ENCODE measurements at regions not wholly inside any gene's neighbourhood (a gene's known extent, or its start where the extent isn't known, plus 50 kb on each side); places are given as distances from the start of the nearest gene placed in this dataset.

DNA sequence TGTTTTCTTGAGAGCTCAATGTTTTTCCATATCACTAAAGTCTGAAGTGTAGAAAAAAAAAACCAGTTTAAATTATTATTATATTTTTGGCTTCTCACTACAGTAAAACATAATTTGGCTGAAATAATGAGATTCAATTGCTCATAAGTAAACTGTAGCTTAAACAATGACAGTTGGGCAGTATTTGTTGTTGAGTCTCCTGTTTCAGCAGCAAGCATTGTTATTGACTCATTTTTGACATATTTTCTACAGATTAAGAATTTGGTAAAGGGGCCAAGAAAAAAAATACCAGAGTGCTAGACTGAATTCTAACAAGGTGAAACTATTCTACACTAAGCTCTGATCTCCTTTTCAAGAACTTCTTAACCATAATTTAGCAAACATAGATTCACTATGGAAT lies 2070.4 kb upstream of the CELF4 start:
- H3K36me3 ChIP-seq (ENCODE audit: insufficient read depth, low read length), result no peaks in the 10 kb centered on the region
- DNase-seq, result no peak

GRCh38 chr18:39635192-39635591 lies 2069.6 kb upstream of the CELF4 start:
- Histone ChIP-seq H2AFZ (ENCODE audit: low read length) (no peak overlapping the region), H3K27me3 (ENCODE audit: low read length) (no peaks in the 10 kb centered on the region), H3K36me3 (ENCODE audit: insufficient read depth, low read length) (no peaks in the 10 kb centered on the region), H3K4me1 (ENCODE audit: low read length) (no peaks in the 10 kb centered on the region), H3K79me2 (ENCODE audit: low read length) (no peaks in the 10 kb centered on the region), H3K4me2 (ENCODE audit: low read depth, low read length, poor library complexity, severe bottlenecking) (no peak overlapping the region), H3K9me2 (replicated peaks; ENCODE audit: insufficient read depth, low read length) (no peaks in the 10 kb centered on the region), H3K9ac (ENCODE audit: low read length) (no peak overlapping the region), H4K20me1 (ENCODE audit: insufficient read depth, low read depth, low read length) (no peaks in the 10 kb centered on the region), H3K27ac (ENCODE audit: low read length) (no peak overlapping the region), H3K9me3 (ENCODE audit: low read length) (peaks cover 26% of the 10 kb centered on the region), H3K4me3 (ENCODE audit: low read length) (no peak overlapping the region)
- DNase-seq, result no peak

More for the DNA sequence above, 2070.4 kb upstream of the CELF4 start:
- Histone ChIP-seq H3K4me1 (ENCODE audit: low read length) (no peaks in the 10 kb centered on the region), H3K9me3 (ENCODE audit: low read length) (peaks cover 21% of the 10 kb centered on the region), H3K27ac (ENCODE audit: low read length) (no peak overlapping the region), H3K4me2 (ENCODE audit: low read depth, low read length, poor library complexity, severe bottlenecking) (no peak overlapping the region), H3K9ac (ENCODE audit: low read length) (no peak overlapping the region), H3K9me2 (replicated peaks; ENCODE audit: insufficient read depth, low read length) (no peaks in the 10 kb centered on the region), H4K20me1 (ENCODE audit: insufficient read depth, low read depth, low read length) (no peaks in the 10 kb centered on the region), H3K27me3 (ENCODE audit: low read length) (no peaks in the 10 kb centered on the region), H2AFZ (ENCODE audit: low read length) (no peak overlapping the region), H3K79me2 (ENCODE audit: low read length) (no peaks in the 10 kb centered on the region), H3K4me3 (ENCODE audit: low read length) (no peak overlapping the region)

DNA sequence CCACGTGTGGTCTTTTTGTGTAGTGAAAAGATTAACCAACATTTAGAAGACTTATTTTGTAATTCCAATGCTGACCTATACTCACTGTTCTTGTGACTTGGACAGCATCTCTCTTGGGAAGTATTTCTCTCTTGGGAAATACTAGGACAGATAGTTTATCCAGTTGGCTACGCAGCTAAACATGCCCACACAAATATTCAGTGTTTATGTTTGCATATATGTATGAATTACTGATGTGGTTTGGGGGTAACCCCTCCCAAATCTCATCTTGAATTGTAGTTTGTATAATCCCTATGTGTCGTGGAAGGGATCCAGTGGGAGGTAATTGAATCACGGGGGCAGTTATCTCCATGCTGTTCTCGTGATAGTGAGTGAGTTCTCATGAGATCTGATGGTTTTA lies 2062.3 kb upstream of the CELF4 start:
- H3K9ac ChIP-seq (ENCODE audit: low read length), result no peak overlapping the region
- no peak overlapping the region for H3K4me2 ChIP-seq (ENCODE audit: low read depth, low read length, poor library complexity, severe bottlenecking)
- no peak overlapping the region for H3K4me3 ChIP-seq (ENCODE audit: low read length)
- H2AFZ ChIP-seq (ENCODE audit: low read length), result no peak overlapping the region
- no peaks in the 10 kb centered on the region for H3K4me1 ChIP-seq (ENCODE audit: low read length)
- no peak overlapping the region for H3K27ac ChIP-seq (ENCODE audit: low read length)
- H3K27me3 ChIP-seq (ENCODE audit: low read length), result no peaks in the 10 kb centered on the region
- no peak for DNase-seq
- peaks cover 31% of the 10 kb centered on the region for H3K9me3 ChIP-seq (ENCODE audit: low read length)
- no peaks in the 10 kb centered on the region for H3K36me3 ChIP-seq (ENCODE audit: insufficient read depth, low read length)
- H3K79me2 ChIP-seq (ENCODE audit: low read length), result no peaks in the 10 kb centered on the region
- H4K20me1 ChIP-seq (ENCODE audit: insufficient read depth, low read depth, low read length), result no peaks in the 10 kb centered on the region
- H3K9me2 ChIP-seq (replicated peaks; ENCODE audit: insufficient read depth, low read length), result no peaks in the 10 kb centered on the region

- no peaks in the 10 kb centered on the region for H3K4me1 ChIP-seq (ENCODE audit: low read length)
- no peaks in the 10 kb centered on the region for H3K9me2 ChIP-seq (replicated peaks; ENCODE audit: insufficient read depth, low read length)
- no peak overlapping the region for H3K4me2 ChIP-seq (ENCODE audit: low read depth, low read length, poor library complexity, severe bottlenecking)
Observed at GRCh38 chr18:39624961-39625360, 2059.4 kb upstream of the CELF4 start.

DNA sequence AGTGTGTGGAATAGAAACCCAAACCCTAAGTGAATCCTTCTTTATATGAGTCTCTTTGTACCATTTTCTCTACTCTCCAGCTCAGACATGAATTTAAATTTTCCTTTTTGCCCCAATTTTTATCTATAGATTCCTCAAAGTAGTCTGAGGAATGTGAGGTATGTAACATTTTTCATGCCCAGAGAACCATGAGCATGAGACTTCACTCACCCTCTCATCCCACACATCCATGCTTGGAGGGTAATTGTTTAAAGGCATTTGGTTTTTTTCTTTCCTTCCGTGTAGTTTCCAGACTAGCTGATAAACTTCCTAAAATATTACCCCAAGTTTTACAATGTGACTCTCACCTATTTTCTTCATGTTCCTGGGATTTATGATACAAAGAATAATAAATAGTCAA lies 2056.8 kb upstream of the CELF4 start:
- no peak for DNase-seq
- no peak overlapping the region for H3K4me2 ChIP-seq (ENCODE audit: low read depth, low read length, poor library complexity, severe bottlenecking)
- H4K20me1 ChIP-seq (ENCODE audit: insufficient read depth, low read depth, low read length), result no peaks in the 10 kb centered on the region
- no peaks in the 10 kb centered on the region for H3K36me3 ChIP-seq (ENCODE audit: insufficient read depth, low read length)
- no peaks in the 10 kb centered on the region for H3K4me1 ChIP-seq (ENCODE audit: low read length)
- no peaks in the 10 kb centered on the region for H3K27me3 ChIP-seq (ENCODE audit: low read length)
- no peak overlapping the region for H3K27ac ChIP-seq (ENCODE audit: low read length)
- peaks cover 20% of the 10 kb centered on the region for H3K9me3 ChIP-seq (ENCODE audit: low read length)
- no peaks in the 10 kb centered on the region for H3K9me2 ChIP-seq (replicated peaks; ENCODE audit: insufficient read depth, low read length)
- no peak overlapping the region for H3K9ac ChIP-seq (ENCODE audit: low read length)
- H2AFZ ChIP-seq (ENCODE audit: low read length), result no peak overlapping the region
- H3K79me2 ChIP-seq (ENCODE audit: low read length), result no peaks in the 10 kb centered on the region
- H3K4me3 ChIP-seq (ENCODE audit: low read length), result no peak overlapping the region

More at GRCh38 chr18:39624961-39625360, 2059.4 kb upstream of the CELF4 start:
- DNase-seq, result no peak
- Histone ChIP-seq H4K20me1 (ENCODE audit: insufficient read depth, low read depth, low read length) (no peaks in the 10 kb centered on the region), H2AFZ (ENCODE audit: low read length) (no peak overlapping the region), H3K9me3 (ENCODE audit: low read length) (peaks cover 27% of the 10 kb centered on the region), H3K27ac (ENCODE audit: low read length) (no peak overlapping the region), H3K4me3 (ENCODE audit: low read length) (no peak overlapping the region), H3K79me2 (ENCODE audit: low read length) (no peaks in the 10 kb centered on the region), H3K27me3 (ENCODE audit: low read length) (no peaks in the 10 kb centered on the region), H3K36me3 (ENCODE audit: insufficient read depth, low read length) (no peaks in the 10 kb centered on the region), H3K9ac (ENCODE audit: low read length) (no peak overlapping the region)

- no peak for DNase-seq
- Histone ChIP-seq H3K4me2 (ENCODE audit: low read depth, low read length, poor library complexity, severe bottlenecking) (no peak overlapping the region), H3K4me3 (ENCODE audit: low read length) (no peak overlapping the region), H3K79me2 (ENCODE audit: low read length) (no peaks in the 10 kb centered on the region), H3K9ac (ENCODE audit: low read length) (no peak overlapping the region), H3K9me3 (ENCODE audit: low read length) (peaks cover 23% of the 10 kb centered on the region), H4K20me1 (ENCODE audit: insufficient read depth, low read depth, low read length) (no peaks in the 10 kb centered on the region), H3K4me1 (ENCODE audit: low read length) (no peaks in the 10 kb centered on the region), H2AFZ (ENCODE audit: low read length) (no peak overlapping the region), H3K36me3 (ENCODE audit: insufficient read depth, low read length) (no peaks in the 10 kb centered on the region), H3K27me3 (ENCODE audit: low read length) (no peaks in the 10 kb centered on the region), H3K27ac (ENCODE audit: low read length) (no peak overlapping the region), H3K9me2 (replicated peaks; ENCODE audit: insufficient read depth, low read length) (no peaks in the 10 kb centered on the region)
Observed at GRCh38 chr18:39620551-39621168, 2055.1 kb upstream of the CELF4 start.

GRCh38 chr18:39618265-39619003 lies 2052.8 kb upstream of the CELF4 start:
- Histone ChIP-seq H3K79me2 (ENCODE audit: low read length) (no peaks in the 10 kb centered on the region), H2AFZ (ENCODE audit: low read length) (no peak overlapping the region), H3K4me3 (ENCODE audit: low read length) (no peak overlapping the region), H3K9me2 (replicated peaks; ENCODE audit: insufficient read depth, low read length) (no peaks in the 10 kb centered on the region), H3K4me1 (ENCODE audit: low read length) (no peaks in the 10 kb centered on the region), H3K36me3 (ENCODE audit: insufficient read depth, low read length) (no peaks in the 10 kb centered on the region), H3K4me2 (ENCODE audit: low read depth, low read length, poor library complexity, severe bottlenecking) (no peak overlapping the region), H3K27ac (ENCODE audit: low read length) (no peak overlapping the region), H3K9me3 (ENCODE audit: low read length) (peaks cover 19% of the 10 kb centered on the region), H3K27me3 (ENCODE audit: low read length) (no peaks in the 10 kb centered on the region), H3K9ac (ENCODE audit: low read length) (no peak overlapping the region), H4K20me1 (ENCODE audit: insufficient read depth, low read depth, low read length) (no peaks in the 10 kb centered on the region)
- no peak for DNase-seq

DNA sequence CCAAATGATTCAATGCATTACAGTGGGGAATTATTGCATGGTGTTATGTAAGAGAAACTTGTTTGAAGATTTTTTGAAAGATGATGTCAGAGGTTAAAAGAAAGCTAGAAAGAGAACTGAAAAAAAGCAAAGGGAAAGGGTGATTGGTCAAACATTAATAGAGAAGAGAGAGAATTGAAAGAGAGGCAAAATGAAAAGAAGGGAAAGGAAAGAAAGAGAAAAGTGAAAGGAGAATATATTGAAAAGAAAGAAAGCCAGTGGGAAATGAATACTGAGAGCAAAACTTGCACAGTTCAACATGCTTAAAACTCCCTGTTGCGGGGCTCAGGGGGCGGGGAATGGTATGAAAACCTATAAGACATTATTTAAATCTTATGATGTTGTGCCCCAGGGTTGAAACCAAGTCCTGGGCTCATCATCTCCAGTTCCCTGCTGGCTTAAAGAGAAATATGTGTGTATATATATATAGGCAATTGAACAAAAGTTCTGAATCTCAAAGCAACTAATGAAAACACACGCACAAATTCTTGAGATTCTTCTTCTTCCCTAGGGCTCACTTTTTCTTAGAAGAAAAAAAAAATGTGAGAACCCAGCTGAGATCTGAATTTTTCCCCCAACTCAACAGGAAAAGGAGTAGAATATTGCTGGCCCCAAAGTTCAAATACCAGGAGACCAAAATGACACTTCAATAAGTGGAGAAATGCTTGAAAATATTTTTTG lies 2045.9 kb upstream of the CELF4 start:
- Histone ChIP-seq H3K9ac (ENCODE audit: low read length) (no peak overlapping the region), H3K27ac (ENCODE audit: low read length) (no peak overlapping the region), H3K4me2 (ENCODE audit: low read depth, low read length, poor library complexity, severe bottlenecking) (no peak overlapping the region), H3K79me2 (ENCODE audit: low read length) (no peaks in the 10 kb centered on the region), H3K36me3 (ENCODE audit: insufficient read depth, low read length) (no peaks in the 10 kb centered on the region), H3K4me1 (ENCODE audit: low read length) (no peaks in the 10 kb centered on the region), H4K20me1 (ENCODE audit: insufficient read depth, low read depth, low read length) (no peaks in the 10 kb centered on the region), H2AFZ (ENCODE audit: low read length) (no peak overlapping the region), H3K4me3 (ENCODE audit: low read length) (no peak overlapping the region), H3K9me3 (ENCODE audit: low read length) (peaks cover 20% of the 10 kb centered on the region), H3K9me2 (replicated peaks; ENCODE audit: insufficient read depth, low read length) (no peaks in the 10 kb centered on the region), H3K27me3 (ENCODE audit: low read length) (no peaks in the 10 kb centered on the region)
- no peak for DNase-seq

Measured in Karpas-422 (cell line).